ENCODE measurements at regions not wholly inside any gene's neighbourhood (a gene's known extent, or its start where the extent isn't known, plus 50 kb on each side); places are given as distances from the start of the nearest gene placed in this dataset.

DNA sequence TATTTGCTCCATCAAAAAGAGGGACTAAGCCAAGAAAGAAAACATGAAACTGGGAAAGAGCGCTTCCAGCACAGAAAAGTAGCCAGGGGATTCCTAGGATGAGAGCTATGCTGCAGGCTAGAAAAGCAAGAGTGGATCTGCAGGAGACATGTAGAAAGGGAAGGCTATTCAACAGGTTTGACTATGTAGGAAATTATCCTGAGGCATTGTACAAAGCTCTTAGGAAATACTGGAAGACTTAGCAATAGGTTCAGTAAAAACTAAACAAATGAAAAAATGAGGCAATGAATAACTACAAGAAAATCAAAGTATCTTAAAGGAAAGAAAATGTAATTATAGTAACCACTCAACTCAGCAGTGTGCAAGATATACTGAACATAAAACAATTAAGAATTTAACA lies 178.7 kb upstream of the FOXN2 start:
- no peak for DNase-seq (ENCODE audit: low read depth)
- H3K4me3 ChIP-seq (ENCODE audit: low read depth, low read length) = no peak overlapping the region
- no peak for TF ChIP-seq CTCF (IDR thresholded peaks at IDR 0.05; ENCODE audit: low read depth, low read length, missing control alignments)
- in situ Hi-C loops (cut with HindIII; ENCODE audit: low sequenced_read_pairs) = no loop called here

DNA sequence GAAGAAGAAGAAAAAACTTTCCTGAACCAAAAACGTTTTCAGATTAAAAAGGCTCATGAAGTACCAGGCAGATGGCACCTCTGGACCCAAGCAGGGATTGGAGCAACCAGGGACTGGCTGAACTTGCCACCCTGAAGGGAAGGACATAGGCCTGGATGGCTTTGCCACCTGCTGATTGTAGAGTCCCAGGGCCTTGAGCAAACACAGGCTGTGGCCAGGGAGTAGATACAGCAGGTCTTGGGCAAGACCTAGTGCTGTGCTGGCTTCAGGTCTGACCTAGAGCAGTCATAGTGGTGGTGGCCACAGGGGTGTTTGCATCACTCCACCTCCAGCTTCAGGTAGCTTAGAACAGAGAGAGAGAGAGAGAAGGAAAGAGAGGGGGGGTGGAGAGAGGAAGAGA lies 176.7 kb upstream of the FOXN2 start:
- in situ Hi-C loops (cut with HindIII; ENCODE audit: low sequenced_read_pairs) = no loop called here
- DNase-seq (ENCODE audit: low read depth) = no peak
- TF ChIP-seq CTCF (IDR thresholded peaks at IDR 0.05; ENCODE audit: low read depth, low read length, missing control alignments) = no peak
- H3K4me3 ChIP-seq (ENCODE audit: low read depth, low read length) = no peak overlapping the region

DNA sequence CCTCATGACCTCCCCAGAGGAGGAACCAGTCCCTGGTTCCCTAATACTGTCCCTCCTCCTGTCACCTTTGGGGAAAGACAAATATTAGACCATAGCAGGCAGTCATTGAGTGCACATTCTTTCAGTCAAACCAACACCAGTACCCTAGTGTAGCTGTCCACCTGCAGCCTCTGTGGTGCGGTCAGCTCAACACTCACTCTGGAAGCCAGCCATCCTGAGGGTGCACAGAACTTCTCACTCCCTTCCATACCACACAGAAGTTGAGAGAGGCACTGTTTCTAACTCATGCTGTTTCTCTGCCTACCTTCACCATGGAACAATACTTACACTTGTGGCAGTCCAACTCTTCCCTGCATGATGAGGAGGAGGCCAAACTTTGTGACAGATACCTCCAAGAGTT lies 175.6 kb upstream of the FOXN2 start:
- in situ Hi-C loops (cut with HindIII; ENCODE audit: low sequenced_read_pairs) = no loop called here
- no peak overlapping the region for H3K4me3 ChIP-seq (ENCODE audit: low read depth, low read length)
- TF ChIP-seq CTCF (IDR thresholded peaks at IDR 0.05; ENCODE audit: low read depth, low read length, missing control alignments) = no peak
- DNase-seq (ENCODE audit: low read depth) = no peak

DNA sequence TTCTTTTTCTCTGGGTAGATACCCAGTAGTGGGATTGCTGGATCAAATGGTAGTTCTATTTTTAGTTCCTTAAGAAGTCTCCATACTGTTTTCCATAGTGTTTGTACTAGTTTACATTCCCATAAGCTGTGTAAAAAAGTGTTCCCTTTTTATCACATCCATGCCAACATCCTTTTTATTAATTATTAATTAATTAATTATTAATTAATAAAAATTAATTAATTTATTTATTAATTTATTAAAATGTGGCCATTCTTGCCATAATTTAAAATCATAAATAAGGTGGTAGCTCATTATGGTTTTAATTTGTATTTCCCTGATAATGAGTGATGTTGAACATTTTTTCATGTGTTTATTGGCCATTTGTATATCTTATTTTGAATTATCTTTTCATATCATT lies 173.9 kb upstream of the FOXN2 start:
- TF ChIP-seq CTCF (IDR thresholded peaks at IDR 0.05; ENCODE audit: low read depth, low read length, missing control alignments) = no peak
- DNase-seq (ENCODE audit: low read depth) = no peak
- in situ Hi-C loops (cut with HindIII; ENCODE audit: low sequenced_read_pairs) = no loop called here

DNA sequence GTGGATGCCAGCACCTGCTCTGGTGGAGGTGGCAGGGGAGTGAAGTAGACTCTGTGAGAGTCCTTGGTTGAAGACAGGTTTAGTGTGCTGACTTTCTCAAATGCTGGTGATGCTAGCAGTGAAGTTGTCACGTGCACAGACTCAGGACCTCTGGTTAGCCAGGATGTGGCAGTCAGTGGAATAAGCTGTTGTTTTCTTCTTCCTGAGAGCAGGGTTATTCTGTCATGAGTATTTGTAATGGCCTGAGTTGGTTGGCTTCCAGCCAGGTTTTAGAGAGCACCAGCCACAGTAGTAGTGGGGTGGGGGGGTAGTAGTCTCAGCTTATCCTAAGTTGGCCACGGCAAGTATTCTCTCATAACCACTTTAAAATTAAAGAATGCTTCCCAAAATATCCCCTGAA lies 169.7 kb upstream of the FOXN2 start:
- in situ Hi-C loops (cut with HindIII; ENCODE audit: low sequenced_read_pairs) = no loop called here
- no peak overlapping the region for H3K4me3 ChIP-seq (ENCODE audit: low read depth, low read length)
- DNase-seq (ENCODE audit: low read depth) = no peak
- no peak for TF ChIP-seq CTCF (IDR thresholded peaks at IDR 0.05; ENCODE audit: low read depth, low read length, missing control alignments)

More for the DNA sequence above, 173.9 kb upstream of the FOXN2 start:
- H3K4me3 ChIP-seq (ENCODE audit: low read depth, low read length) = no peak overlapping the region

- DNase-seq (ENCODE audit: low read depth) = no peak
- no peak overlapping the region for H3K4me3 ChIP-seq (ENCODE audit: low read depth, low read length)
- in situ Hi-C loops (cut with HindIII; ENCODE audit: low sequenced_read_pairs) = no loop called here
- TF ChIP-seq CTCF (IDR thresholded peaks at IDR 0.05; ENCODE audit: low read depth, low read length, missing control alignments) = no peak
These were observed 168.5 kb upstream of the FOXN2 start for GRCh38 chr2:48145845-48146452.
